Ovary (tissue), 7 donors: ENCODE measurements at regions not wholly inside any gene's neighbourhood (a gene's known extent, or its start where the extent isn't known, plus 50 kb on each side); places are given as distances from the start of the nearest gene placed in this dataset.

ENCODE experiments used
- DNase-seq, 5 donors: peaks; one replicate each; pipeline ENCODE4 v3.0.0-alpha.2; 2019 to 2020
- H3K27ac ChIP-seq, 2 donors: fragments of 200-600 bp; one replicate each; pipeline versions ENCODE4 v1.5.1 to v1.8.0; 2019 to 2022
- H3K27me3 ChIP-seq: fragments of 200-600 bp; one replicate; pipeline ENCODE4 v1.8.0; 2022
- H3K36me3 ChIP-seq: fragments of 200-600 bp; sonication (generic); one replicate; pipeline ENCODE4 v1.5.1; 2019
- H3K4me1 ChIP-seq: one replicate; pipeline ENCODE4 v1.8.1; 2013; ENCODE audit warnings: mild to moderate bottlenecking, moderate library complexity; ENCODE audit not compliant: insufficient read depth
- H3K4me3 ChIP-seq: fragments of 200-600 bp; sonication (generic); one replicate; pipeline ENCODE4 v1.5.1; 2017
- H3K9me3 ChIP-seq, 2 donors: fragments of 200-600 bp in 1 of 2; sonication (generic) in 1 of 2; one replicate each; pipeline versions ENCODE4 v1.5.1 to v1.8.1; 2013 to 2019; ENCODE audit warnings: mild to moderate bottlenecking in 1 of 2, moderate library complexity in 1 of 2
- EP300 ChIP-seq: sonication (generic); formaldehyde crosslinking; IDR thresholded peaks from one replicate; pipeline ENCODE4 v1.6.1; 2017; ENCODE audit warnings: antibody characterized with exemption
- POLR2A ChIP-seq: fragments of 450-650 bp; IDR thresholded peaks from one replicate; pipeline ENCODE4 v1.6.1; 2017; ENCODE audit warnings: antibody characterized with exemption, mild to moderate bottlenecking, moderate library complexity
- whole genome bisulfite sequencing, 3 donors: extraction: QIAGEN DNeasy Blood & Tissue Kit in 1 of 3; methylation state at CpG; one replicate each; pipeline versions ENCODE4 v1.1.5 to v1.1.7; 2013 to 2017; 5-methylcytosine and 5-hydroxymethylcytosine counted together
- intact Hi-C, 4 donors: fragments of 100-400 bp; cut with DNase I; formaldehyde crosslinking; loops; one replicate each; pipeline versions ENCODE4 v1.11.0 to v1.15.1; 2022 to 2023
- TF ChIP-seq, protein P1 (sequence below), 3 donors: fragments of 450-650 bp in 2 of 3; fragments of 200-600 bp in 1 of 3; IDR thresholded peaks; one replicate each; pipeline versions ENCODE4 v1.5.1 to v1.8.0; 2016 to 2022; ENCODE audit warnings: antibody characterized with exemption in 3 of 3, mild to moderate bottlenecking in 1 of 3
- donor health status: DM: no; HTN: no; CAD: no; lungs with moderate emphysema.
- donor health status: DM: no; HTN: no; CAD: no.
- donor health status: Bipolar disorder and iron deficiency.
- donor health status: DM: no; HTN: no; CAD: no.
- donor health status: DM: yes; HTN: yes; CAD: no.

GRCh38 chr3:110895054-110895453, 176.6 kb upstream of the NECTIN3 start:
- WGBS, 3 donors: 90 to 92% (median 91%) methylated on average over 1 of the region's 1 CpG
- TF ChIP-seq EP300 (no peak), POLR2A (no peak)
- TF ChIP-seq, protein P1, sequence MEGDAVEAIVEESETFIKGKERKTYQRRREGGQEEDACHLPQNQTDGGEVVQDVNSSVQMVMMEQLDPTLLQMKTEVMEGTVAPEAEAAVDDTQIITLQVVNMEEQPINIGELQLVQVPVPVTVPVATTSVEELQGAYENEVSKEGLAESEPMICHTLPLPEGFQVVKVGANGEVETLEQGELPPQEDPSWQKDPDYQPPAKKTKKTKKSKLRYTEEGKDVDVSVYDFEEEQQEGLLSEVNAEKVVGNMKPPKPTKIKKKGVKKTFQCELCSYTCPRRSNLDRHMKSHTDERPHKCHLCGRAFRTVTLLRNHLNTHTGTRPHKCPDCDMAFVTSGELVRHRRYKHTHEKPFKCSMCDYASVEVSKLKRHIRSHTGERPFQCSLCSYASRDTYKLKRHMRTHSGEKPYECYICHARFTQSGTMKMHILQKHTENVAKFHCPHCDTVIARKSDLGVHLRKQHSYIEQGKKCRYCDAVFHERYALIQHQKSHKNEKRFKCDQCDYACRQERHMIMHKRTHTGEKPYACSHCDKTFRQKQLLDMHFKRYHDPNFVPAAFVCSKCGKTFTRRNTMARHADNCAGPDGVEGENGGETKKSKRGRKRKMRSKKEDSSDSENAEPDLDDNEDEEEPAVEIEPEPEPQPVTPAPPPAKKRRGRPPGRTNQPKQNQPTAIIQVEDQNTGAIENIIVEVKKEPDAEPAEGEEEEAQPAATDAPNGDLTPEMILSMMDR (IDR thresholded peaks at IDR 0.05): no peak
- Histone ChIP-seq H3K27ac (no peak overlapping the region), H3K36me3 (no peaks in the 10 kb centered on the region), H3K9me3 (no peaks in the 10 kb centered on the region), H3K4me3 (no peak overlapping the region), H3K4me1 (no peaks in the 10 kb centered on the region), H3K27me3 (no peaks in the 10 kb centered on the region)
- DNase-seq: no peak
- intact Hi-C loops: no loop called here

- H3K4me1 ChIP-seq: no peaks in the 10 kb centered on the region
- no peak overlapping the region for H3K27ac ChIP-seq
- intact Hi-C loops: no loop called here
- DNase-seq: no peak
- no peaks in the 10 kb centered on the region for H3K9me3 ChIP-seq
- H3K27me3 ChIP-seq: no peaks in the 10 kb centered on the region
- 88 to 95% (median 91%) methylated on average over 2 of the region's 2 CpGs for WGBS, 3 donors
- TF ChIP-seq POLR2A: no peak
- TF ChIP-seq EP300: no peak
- TF ChIP-seq, protein P1 (IDR thresholded peaks at IDR 0.05): no peak
- H3K4me3 ChIP-seq: no peak overlapping the region
- no peaks in the 10 kb centered on the region for H3K36me3 ChIP-seq
Measured at GRCh38 chr3:110897046-110897445, 174.6 kb upstream of the NECTIN3 start.

GRCh38 chr3:110900576-110900975, 171.0 kb upstream of the NECTIN3 start:
- Histone ChIP-seq H3K4me3 (no peak overlapping the region), H3K9me3 (no peaks in the 10 kb centered on the region), H3K4me1 (no peaks in the 10 kb centered on the region), H3K27me3 (no peaks in the 10 kb centered on the region), H3K27ac (no peak overlapping the region), H3K36me3 (no peaks in the 10 kb centered on the region)
- intact Hi-C loops: no loop called here
- no peak for TF ChIP-seq EP300
- TF ChIP-seq, protein P1 (IDR thresholded peaks at IDR 0.05): no peak
- TF ChIP-seq POLR2A: no peak
- DNase-seq: no peak

- H3K27ac ChIP-seq: no peak overlapping the region
- no peaks in the 10 kb centered on the region for H3K9me3 ChIP-seq
- intact Hi-C loops: no loop called here
- WGBS, 3 donors: 92 to 96% (median 95%) methylated on average over 1 of the region's 1 CpG
- H3K36me3 ChIP-seq: no peaks in the 10 kb centered on the region
- no peak for DNase-seq
- no peaks in the 10 kb centered on the region for H3K27me3 ChIP-seq
- TF ChIP-seq POLR2A (no peak), EP300 (no peak)
- TF ChIP-seq, protein P1 (IDR thresholded peaks at IDR 0.05): no peak
- H3K4me3 ChIP-seq: no peak overlapping the region
- H3K4me1 ChIP-seq: no peaks in the 10 kb centered on the region
Measured at GRCh38 chr3:110901536-110901935, 170.1 kb upstream of the NECTIN3 start.
